Astrocyte (in vitro differentiated cells and primary cell): ENCODE measurements at regions not wholly inside any gene's neighbourhood (a gene's known extent, or its start where the extent isn't known, plus 50 kb on each side); places are given as distances from the start of the nearest gene placed in this dataset.

Experiments used
- CTCF ChIP-seq: IDR thresholded peaks from 2 replicates; pipeline ENCODE4 v1.5.1; 2011; ENCODE audit warnings: low read depth, mild to moderate bottlenecking, inconsistent platforms, low read length, moderate library complexity; ENCODE audit not compliant: insufficient read depth
- EZH2 ChIP-seq: IDR thresholded peaks from 2 replicates; pipeline ENCODE4 v1.6.1; 2012; ENCODE audit warnings: mild to moderate bottlenecking, low read length, inconsistent platforms; ENCODE audit not compliant: insufficient read depth

DNA sequence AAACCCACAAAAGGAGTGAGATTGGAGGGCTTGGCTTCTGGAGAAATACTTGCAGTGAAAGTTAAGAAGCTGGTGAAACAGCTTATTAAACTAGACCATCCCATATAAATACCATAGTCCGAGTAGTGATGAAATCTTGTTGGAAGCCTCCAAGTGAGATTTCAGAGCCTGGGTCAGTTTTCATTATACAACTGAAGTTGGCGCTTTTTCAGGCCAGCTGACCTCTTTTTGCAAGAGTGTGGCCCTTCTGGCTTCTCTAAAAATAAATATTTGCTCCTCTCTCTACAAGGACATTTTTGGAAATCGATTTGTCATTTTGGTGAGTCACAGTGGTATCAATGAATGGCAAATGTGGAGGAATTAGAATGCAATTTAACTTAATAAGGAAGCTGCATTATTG is 51.2 kb upstream of the THRB start:
- no peak for TF ChIP-seq CTCF
- no peak for TF ChIP-seq EZH2
